ENCODE measurements at regions not wholly inside any gene's neighbourhood (a gene's known extent, or its start where the extent isn't known, plus 50 kb on each side); places are given as distances from the start of the nearest gene placed in this dataset.

- no peak overlapping the region for H3K9ac ChIP-seq (ENCODE audit: low read depth in 1 of 2, low read length in 2 of 2)
- DNase-seq (ENCODE audit: low spot score): no peak
- TF ChIP-seq SP1 (IDR thresholded peaks at IDR 0.05) (no peak), HNF4A (conservative IDR thresholded peaks at IDR 0.05) (no peak), RXRA (IDR thresholded peaks at IDR 0.05) (no peak), FOXA2 (IDR thresholded peaks at IDR 0.05) (no peak), HNF4G (IDR thresholded peaks at IDR 0.05) (no peak), REST (IDR thresholded peaks at IDR 0.05) (no peak), EGR1 (IDR thresholded peaks at IDR 0.05; ENCODE audit: low read depth in 2 of 2) (no peak), ATF3 (IDR thresholded peaks at IDR 0.05) (no peak), MAX (IDR thresholded peaks at IDR 0.05) (no peak), NR2F2 (IDR thresholded peaks at IDR 0.05) (no peak), YY1 (IDR thresholded peaks at IDR 0.05) (no peak)
- H3K4me1 ChIP-seq (ENCODE audit: control insufficient read depth in 4 of 4, insufficient read depth in 4 of 4, low read length in 3 of 4): no peaks in the 10 kb centered on the region
- no peak overlapping the region for H3K27ac ChIP-seq (ENCODE audit: low read depth in 1 of 2, low read length in 2 of 2)
- no peak overlapping the region for H3K4me3 ChIP-seq (ENCODE audit: low read depth in 1 of 3, low read length in 3 of 3)
- H3K27me3 ChIP-seq (ENCODE audit: control insufficient read depth in 4 of 4, insufficient read depth in 4 of 4, low read length in 3 of 4): no peaks in the 10 kb centered on the region
- no peaks in the 10 kb centered on the region for H3K36me3 ChIP-seq (ENCODE audit: control insufficient read depth in 4 of 4, insufficient read depth in 3 of 4, low read depth in 1 of 4, low read length in 3 of 4)
- H3K9me3 ChIP-seq (ENCODE audit: control insufficient read depth in 4 of 4, low read length in 3 of 4): no peaks in the 10 kb centered on the region
Observed at GRCh38 chr4:163688856-163689255, 194.4 kb downstream of the TMA16 start.

- TF ChIP-seq HNF4G (IDR thresholded peaks at IDR 0.05) (no peak), NR2F2 (IDR thresholded peaks at IDR 0.05) (no peak), RXRA (IDR thresholded peaks at IDR 0.05) (no peak), TAF1 (conservative IDR thresholded peaks at IDR 0.05) (no peak), FOXA1 (IDR thresholded peaks at IDR 0.05) (no peak), MAX (IDR thresholded peaks at IDR 0.05) (no peak), YY1 (IDR thresholded peaks at IDR 0.05) (no peak), FOXA2 (IDR thresholded peaks at IDR 0.05) (no peak), HNF4A (conservative IDR thresholded peaks at IDR 0.05) (no peak), GABPA (IDR thresholded peaks at IDR 0.05 in 1 of 2, conservative IDR thresholded peaks at IDR 0.05 in 1 of 2) (no peak), CTCF (IDR thresholded peaks at IDR 0.05; ENCODE audit: low read depth, low read length, missing input control) (no peak), JUND (IDR thresholded peaks at IDR 0.05) (no peak), ATF3 (IDR thresholded peaks at IDR 0.05) (no peak), REST (IDR thresholded peaks at IDR 0.05) (no peak), EGR1 (IDR thresholded peaks at IDR 0.05; ENCODE audit: low read depth in 2 of 2) (no peak)
- Histone ChIP-seq H3K27ac (ENCODE audit: low read depth in 1 of 2, low read length in 2 of 2) (no peak overlapping the region), H3K9ac (ENCODE audit: low read depth in 1 of 2, low read length in 2 of 2) (no peak overlapping the region), H3K36me3 (ENCODE audit: control insufficient read depth in 4 of 4, insufficient read depth in 3 of 4, low read depth in 1 of 4, low read length in 3 of 4) (no peaks in the 10 kb centered on the region), H3K4me3 (ENCODE audit: low read depth in 1 of 3, low read length in 3 of 3) (no peak overlapping the region), H3K4me1 (ENCODE audit: control insufficient read depth in 4 of 4, insufficient read depth in 4 of 4, low read length in 3 of 4) (no peaks in the 10 kb centered on the region), H3K27me3 (ENCODE audit: control insufficient read depth in 4 of 4, insufficient read depth in 4 of 4, low read length in 3 of 4) (no peaks in the 10 kb centered on the region), H3K9me3 (ENCODE audit: control insufficient read depth in 4 of 4, low read length in 3 of 4) (no peaks in the 10 kb centered on the region)
- no peak for DNase-seq (ENCODE audit: low spot score)
Observed at GRCh38 chr4:163693211-163693610, 198.7 kb downstream of the TMA16 start.

All from liver (tissue), 7 donors.